ENCODE measurements at regions not wholly inside any gene's neighbourhood (a gene's known extent, or its start where the extent isn't known, plus 50 kb on each side); places are given as distances from the start of the nearest gene placed in this dataset.

DNA sequence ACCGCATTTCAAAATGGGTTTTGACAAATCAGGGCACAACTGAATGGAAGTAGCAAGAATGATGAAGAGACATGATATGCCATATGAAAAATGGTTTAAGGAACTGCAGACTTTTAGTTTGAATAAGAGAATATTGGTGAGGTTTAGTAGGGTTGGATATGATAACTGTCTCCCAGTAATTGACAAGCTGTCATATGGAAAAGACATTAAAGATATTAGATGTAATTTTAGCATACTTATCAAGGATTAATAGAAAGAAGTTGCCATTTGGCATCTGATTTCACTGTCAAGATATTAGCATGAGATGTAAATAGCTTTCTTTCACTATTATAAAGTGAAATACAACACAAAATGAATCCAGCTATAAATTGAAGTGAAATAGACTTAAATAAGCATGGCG is 169.0 kb upstream of the MPDZ start:
- TF ChIP-seq, protein P1, sequence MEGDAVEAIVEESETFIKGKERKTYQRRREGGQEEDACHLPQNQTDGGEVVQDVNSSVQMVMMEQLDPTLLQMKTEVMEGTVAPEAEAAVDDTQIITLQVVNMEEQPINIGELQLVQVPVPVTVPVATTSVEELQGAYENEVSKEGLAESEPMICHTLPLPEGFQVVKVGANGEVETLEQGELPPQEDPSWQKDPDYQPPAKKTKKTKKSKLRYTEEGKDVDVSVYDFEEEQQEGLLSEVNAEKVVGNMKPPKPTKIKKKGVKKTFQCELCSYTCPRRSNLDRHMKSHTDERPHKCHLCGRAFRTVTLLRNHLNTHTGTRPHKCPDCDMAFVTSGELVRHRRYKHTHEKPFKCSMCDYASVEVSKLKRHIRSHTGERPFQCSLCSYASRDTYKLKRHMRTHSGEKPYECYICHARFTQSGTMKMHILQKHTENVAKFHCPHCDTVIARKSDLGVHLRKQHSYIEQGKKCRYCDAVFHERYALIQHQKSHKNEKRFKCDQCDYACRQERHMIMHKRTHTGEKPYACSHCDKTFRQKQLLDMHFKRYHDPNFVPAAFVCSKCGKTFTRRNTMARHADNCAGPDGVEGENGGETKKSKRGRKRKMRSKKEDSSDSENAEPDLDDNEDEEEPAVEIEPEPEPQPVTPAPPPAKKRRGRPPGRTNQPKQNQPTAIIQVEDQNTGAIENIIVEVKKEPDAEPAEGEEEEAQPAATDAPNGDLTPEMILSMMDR (IDR thresholded peaks at IDR 0.05; ENCODE audit: insufficient read depth, low read depth, low read length, missing control alignments), result no peak
- no peak for DNase-seq (ENCODE audit: low read depth)
- H3K4me3 ChIP-seq (ENCODE audit: low read depth, low read length), result no peak overlapping the region

DNA sequence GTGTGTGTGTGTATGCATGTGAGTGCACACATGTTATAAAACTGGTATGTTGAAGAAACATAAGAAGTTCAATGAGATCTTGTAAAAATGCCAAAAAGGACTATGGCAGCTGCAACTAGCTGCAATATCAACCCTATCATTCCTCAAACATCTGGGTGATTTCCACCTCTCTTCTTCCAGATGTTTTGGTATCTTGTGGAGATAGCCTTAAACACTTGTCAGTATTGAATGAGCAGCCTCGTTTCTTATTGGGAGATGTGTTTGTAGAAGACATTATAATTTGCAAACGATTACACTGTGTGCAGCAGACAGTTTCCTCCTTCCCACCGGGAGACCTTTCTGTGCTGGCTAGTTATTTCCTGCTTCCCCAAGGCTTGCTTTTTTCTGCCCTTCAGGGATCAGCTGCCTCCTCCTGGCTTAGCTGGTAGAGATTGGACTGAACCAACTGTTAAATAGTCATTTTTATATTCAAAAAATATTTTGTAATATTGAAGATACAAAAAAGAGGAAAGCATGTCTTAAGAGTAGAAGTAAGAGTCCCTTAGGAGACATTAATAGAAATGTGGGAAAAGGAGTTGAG is 168.4 kb upstream of the MPDZ start:
- no peak overlapping the region for H3K4me3 ChIP-seq (ENCODE audit: low read depth, low read length)
- no peak for DNase-seq (ENCODE audit: low read depth)
- TF ChIP-seq, protein P1 (IDR thresholded peaks at IDR 0.05; ENCODE audit: insufficient read depth, low read depth, low read length, missing control alignments), result no peak

DNA sequence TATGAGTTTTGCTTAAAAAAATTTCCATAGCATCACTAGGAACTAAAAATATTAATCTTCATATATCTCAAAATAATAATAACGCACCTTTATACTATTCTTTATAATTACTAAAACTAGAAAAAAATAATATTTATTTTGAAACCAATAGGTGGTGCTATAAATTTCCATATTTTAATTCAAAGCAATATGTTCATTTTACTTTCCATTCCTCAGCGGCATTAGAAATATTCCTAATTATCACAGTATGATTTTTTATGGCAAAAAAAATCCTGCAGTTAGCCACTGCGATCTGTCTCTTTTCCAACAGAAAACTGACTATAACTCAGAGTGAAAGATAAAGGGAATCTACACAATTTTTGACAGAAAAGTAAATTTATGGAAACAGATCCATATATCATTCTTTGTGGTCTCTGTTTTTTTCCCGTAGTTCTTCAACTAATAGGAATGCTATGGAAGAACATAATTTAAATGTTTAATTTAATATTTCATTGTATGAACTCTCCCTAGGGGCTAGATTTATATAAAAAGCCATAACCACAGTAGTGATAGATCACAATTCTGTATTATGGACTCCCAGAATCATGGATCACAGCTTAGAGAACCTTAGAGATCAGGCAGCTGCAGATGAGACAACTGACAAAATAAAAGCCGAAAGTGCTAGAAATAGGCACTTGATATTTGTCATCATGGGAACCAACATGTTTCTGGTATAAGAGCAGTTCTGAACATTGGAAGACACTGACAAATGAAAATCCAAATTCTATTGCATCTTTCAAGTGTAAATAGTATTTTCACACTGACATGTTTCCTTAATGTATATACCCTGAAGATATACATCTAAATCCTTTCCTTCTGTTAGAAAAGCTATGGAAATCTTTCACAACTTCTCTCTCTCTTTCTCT is 167.7 kb upstream of the MPDZ start:
- DNase-seq (ENCODE audit: low read depth), result no peak
- TF ChIP-seq, protein P1 (IDR thresholded peaks at IDR 0.05; ENCODE audit: insufficient read depth, low read depth, low read length, missing control alignments), result no peak

DNA sequence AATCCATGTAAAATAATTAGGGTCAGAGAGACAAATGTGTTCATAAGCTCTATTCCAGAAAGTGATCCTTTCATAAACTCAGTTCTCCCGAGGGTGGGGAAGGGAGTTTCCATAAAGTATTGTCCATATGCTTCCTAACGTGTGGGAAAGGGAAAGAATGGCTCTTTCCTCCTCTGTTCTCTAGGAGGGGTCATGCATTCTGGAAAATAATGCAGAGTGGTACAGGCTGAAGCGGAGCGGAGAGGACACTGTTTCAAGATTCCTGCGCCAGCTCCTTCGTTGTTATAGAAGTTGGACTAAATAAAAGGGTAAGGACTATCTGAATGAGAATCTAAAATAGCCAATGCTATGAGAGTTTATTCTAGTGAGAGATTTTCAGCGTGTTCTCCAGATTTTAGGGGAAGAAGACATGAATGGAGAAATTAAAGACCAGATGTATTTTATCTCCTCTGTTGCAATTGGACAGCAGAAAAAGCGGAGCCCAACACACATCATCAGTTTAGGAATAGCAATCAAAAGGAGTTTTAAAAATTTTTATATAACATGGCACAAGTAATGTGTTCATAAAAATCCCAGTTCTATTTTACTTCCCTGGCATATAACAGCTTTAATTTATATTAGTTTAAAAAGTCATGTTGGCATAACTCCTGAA is 166.9 kb upstream of the MPDZ start:
- no peak for DNase-seq (ENCODE audit: low read depth)
- TF ChIP-seq, protein P1 (IDR thresholded peaks at IDR 0.05; ENCODE audit: insufficient read depth, low read depth, low read length, missing control alignments), result no peak
- no peak overlapping the region for H3K4me3 ChIP-seq (ENCODE audit: low read depth, low read length)

More for the DNA sequence above, 167.7 kb upstream of the MPDZ start:
- H3K4me3 ChIP-seq (ENCODE audit: low read depth, low read length), result no peak overlapping the region

DNA sequence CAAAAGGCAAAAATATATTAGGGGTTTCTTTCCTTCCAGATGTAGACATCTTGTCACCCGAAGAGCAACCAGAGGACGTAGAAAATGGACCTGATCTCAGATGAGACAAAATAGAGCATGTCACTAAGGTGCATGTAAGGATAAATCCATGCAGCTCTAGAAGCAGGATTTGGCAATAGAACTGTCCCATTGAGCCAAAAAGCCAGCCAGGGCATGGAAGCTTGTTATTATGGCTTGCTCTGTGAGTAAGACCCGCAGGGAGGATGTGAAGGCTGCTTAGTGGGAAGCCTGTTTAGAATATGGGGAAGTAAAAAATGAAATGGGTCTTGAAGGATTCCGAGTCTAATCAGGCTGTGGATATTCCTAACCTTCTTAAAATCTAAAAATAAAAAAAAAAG is 165.6 kb upstream of the MPDZ start:
- TF ChIP-seq, protein P1 (IDR thresholded peaks at IDR 0.05; ENCODE audit: insufficient read depth, low read depth, low read length, missing control alignments), result no peak
- DNase-seq (ENCODE audit: low read depth), result no peak
- no peak overlapping the region for H3K4me3 ChIP-seq (ENCODE audit: low read depth, low read length)

DNA sequence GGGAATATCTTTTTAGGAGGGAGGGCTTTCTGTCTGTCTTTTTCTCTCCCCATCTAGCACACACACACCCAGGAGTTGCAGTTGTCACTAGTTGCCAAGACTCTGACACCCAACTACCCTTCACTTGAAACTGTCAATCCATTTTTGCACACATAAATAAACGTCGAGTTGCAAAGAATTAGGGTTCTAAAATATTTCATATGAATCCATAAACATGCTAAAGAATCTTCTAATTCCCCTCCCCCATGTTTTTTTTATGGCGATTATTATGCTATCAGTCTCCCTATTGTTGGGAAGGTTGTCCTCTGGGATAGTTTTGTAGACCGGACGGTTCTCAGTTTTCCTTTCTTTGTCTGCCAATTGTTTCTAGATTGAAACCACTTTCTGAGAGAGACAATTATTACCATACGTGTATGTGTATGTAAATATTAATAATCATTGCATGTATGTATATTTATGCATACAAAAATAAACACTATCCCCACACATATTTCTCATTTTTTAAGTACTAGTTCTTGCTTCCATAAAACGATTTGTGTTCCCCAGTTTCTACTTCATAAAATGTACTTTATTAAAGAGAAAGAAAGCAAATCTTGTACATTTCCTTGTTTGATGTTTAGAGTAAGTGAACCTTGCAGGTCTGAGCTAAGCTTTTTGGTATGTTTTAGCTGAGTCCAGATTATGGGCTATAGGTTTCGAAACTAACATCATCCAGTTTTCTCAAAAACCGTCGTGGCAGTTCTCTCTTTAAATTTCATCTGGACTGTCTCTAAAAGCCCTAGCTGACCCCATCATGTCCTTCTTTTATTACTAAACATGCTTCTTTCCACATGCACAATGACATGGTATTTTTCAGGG is 165.0 kb upstream of the MPDZ start:
- no peak overlapping the region for H3K4me3 ChIP-seq (ENCODE audit: low read depth, low read length)
- TF ChIP-seq, protein P1 (IDR thresholded peaks at IDR 0.05; ENCODE audit: insufficient read depth, low read depth, low read length, missing control alignments), result no peak
- DNase-seq (ENCODE audit: low read depth), result no peak
